MM.1S (cell line): ENCODE measurements at regions not wholly inside any gene's neighbourhood (a gene's known extent, or its start where the extent isn't known, plus 50 kb on each side); places are given as distances from the start of the nearest gene placed in this dataset.

Source experiments
- DNase-seq: peaks from one replicate; pipeline ENCODE4 v3.0.0-alpha.2; 2015
- H2AFZ ChIP-seq: fragments of 300-600 bp; sonication (generic); 2 replicates; pipeline ENCODE4 v1.6.0; 2016; ENCODE audit warnings: antibody characterized with exemption, low read length
- H3F3A ChIP-seq: fragments of 300-600 bp; sonication (generic); 2 replicates; pipeline ENCODE4 v1.6.1; 2016; ENCODE audit warnings: mild to moderate bottlenecking, antibody characterized with exemption, low read length, moderate library complexity, mixed read lengths; ENCODE audit not compliant: insufficient read depth
- H3K27ac ChIP-seq: fragments of 300-600 bp; sonication (generic); 2 replicates; pipeline ENCODE4 v1.5.1; 2016; ENCODE audit warnings: mild to moderate bottlenecking, low read length
- H3K27me3 ChIP-seq: fragments of 300-600 bp; sonication (generic); replicated peaks from 2 replicates; pipeline ENCODE4 v1.6.0; 2016; ENCODE audit warnings: low read length; ENCODE audit not compliant: insufficient read depth
- H3K36me3 ChIP-seq: fragments of 300-600 bp; sonication (generic); replicated peaks from 2 replicates; pipeline ENCODE4 v1.6.1; 2016; ENCODE audit warnings: mild to moderate bottlenecking, low read length, mixed read lengths; ENCODE audit not compliant: insufficient read depth
- H3K4me1 ChIP-seq: fragments of 300-600 bp; sonication (generic); 2 replicates; pipeline ENCODE4 v1.6.1; 2016; ENCODE audit warnings: low read length, mixed read lengths
- H3K4me2 ChIP-seq: fragments of 300-600 bp; sonication (generic); 2 replicates; pipeline ENCODE4 v1.6.0; 2016; ENCODE audit warnings: low read depth, low read length
- H3K4me3 ChIP-seq: fragments of 300-600 bp; sonication (generic); 2 replicates; pipeline ENCODE4 v1.5.1; 2016; ENCODE audit warnings: low read length, mixed read lengths
- H3K79me2 ChIP-seq: fragments of 300-600 bp; sonication (generic); 2 replicates; pipeline ENCODE4 v1.6.1; 2016; ENCODE audit warnings: mixed run types, low read length, mixed read lengths
- H3K9ac ChIP-seq: fragments of 300-600 bp; sonication (generic); 2 replicates; pipeline ENCODE4 v1.6.1; 2016; ENCODE audit warnings: low read length, mixed read lengths
- H3K9me2 ChIP-seq: fragments of 300-600 bp; sonication (generic); replicated peaks from 2 replicates; pipeline ENCODE4 v1.6.1; 2016; ENCODE audit warnings: mild to moderate bottlenecking, low read length, mixed read lengths; ENCODE audit not compliant: insufficient read depth
- H3K9me3 ChIP-seq: fragments of 300-600 bp; sonication (generic); replicated peaks from 2 replicates; pipeline ENCODE4 v1.6.1; 2016; ENCODE audit warnings: mild to moderate bottlenecking, low read length, mixed read lengths; ENCODE audit not compliant: insufficient read depth
- H4K20me1 ChIP-seq: fragments of 300-600 bp; sonication (generic); 2 replicates; pipeline ENCODE4 v1.6.1; 2016; ENCODE audit warnings: mild to moderate bottlenecking, low read length, moderate library complexity, mixed read lengths; ENCODE audit not compliant: insufficient read depth
- CTCF ChIP-seq: fragments of 300-600 bp; sonication (generic); IDR thresholded peaks from 2 replicates; pipeline ENCODE4 v1.5.1; 2016; ENCODE audit warnings: antibody characterized with exemption, low read length, mixed read lengths
- EZH2 ChIP-seq: fragments of 300-600 bp; sonication (generic); optimal IDR thresholded peaks from 2 replicates; pipeline ENCODE3; 2017; ENCODE audit warnings: low read depth, mild to moderate bottlenecking, antibody characterized with exemption, low read length, mixed read lengths
- EZH2phosphoT487 ChIP-seq: fragments of 300-600 bp; sonication (generic); IDR thresholded peaks from 2 replicates; pipeline ENCODE4 v1.6.1; 2018; ENCODE audit warnings: antibody characterized with exemption, low read length

GRCh38 chr16:7026639-7027038 is 306.0 kb upstream of the RBFOX1 start:
- H4K20me1 ChIP-seq = no peaks in the 10 kb centered on the region
- H2AFZ ChIP-seq = no peak overlapping the region
- DNase-seq = no peak
- no peak for TF ChIP-seq EZH2
- no peak for TF ChIP-seq EZH2phosphoT487
- TF ChIP-seq CTCF = no peak
- H3F3A ChIP-seq = no peaks in the 10 kb centered on the region
- H3K27me3 ChIP-seq = no peaks in the 10 kb centered on the region
- no peak overlapping the region for H3K27ac ChIP-seq
- H3K4me3 ChIP-seq = no peak overlapping the region
- H3K9me2 ChIP-seq = no peaks in the 10 kb centered on the region
- no peaks in the 10 kb centered on the region for H3K79me2 ChIP-seq
- no peaks in the 10 kb centered on the region for H3K9me3 ChIP-seq
- no peak overlapping the region for H3K9ac ChIP-seq
- H3K4me2 ChIP-seq = no peak overlapping the region
- no peaks in the 10 kb centered on the region for H3K4me1 ChIP-seq
- no peaks in the 10 kb centered on the region for H3K36me3 ChIP-seq

- no peak overlapping the region for H3K27ac ChIP-seq
- H2AFZ ChIP-seq = no peak overlapping the region
- no peaks in the 10 kb centered on the region for H3K9me2 ChIP-seq
- DNase-seq = peak; percentile 34
- no peaks in the 10 kb centered on the region for H4K20me1 ChIP-seq
- H3F3A ChIP-seq = no peaks in the 10 kb centered on the region
- H3K4me2 ChIP-seq = no peak overlapping the region
- no peaks in the 10 kb centered on the region for H3K36me3 ChIP-seq
- H3K4me1 ChIP-seq = no peaks in the 10 kb centered on the region
- H3K9ac ChIP-seq = no peak overlapping the region
- no peaks in the 10 kb centered on the region for H3K79me2 ChIP-seq
- TF ChIP-seq CTCF = peak; percentile 48
- TF ChIP-seq EZH2 = no peak
- no peak overlapping the region for H3K4me3 ChIP-seq
- no peaks in the 10 kb centered on the region for H3K27me3 ChIP-seq
- no peaks in the 10 kb centered on the region for H3K9me3 ChIP-seq
Measured at GRCh38 chr16:7025616-7026190, 306.9 kb upstream of the RBFOX1 start.

GRCh38 chr16:7021653-7022275 is 310.9 kb upstream of the RBFOX1 start:
- Histone ChIP-seq H3K9me2 (no peaks in the 10 kb centered on the region), H3K27me3 (no peaks in the 10 kb centered on the region), H3K4me2 (no peak overlapping the region), H3K4me3 (no peak overlapping the region), H3K9me3 (no peaks in the 10 kb centered on the region), H3K4me1 (no peaks in the 10 kb centered on the region), H3K9ac (no peak overlapping the region), H4K20me1 (no peaks in the 10 kb centered on the region), H3K27ac (no peak overlapping the region), H3K79me2 (no peaks in the 10 kb centered on the region), H3K36me3 (no peaks in the 10 kb centered on the region), H3F3A (no peaks in the 10 kb centered on the region), H2AFZ (no peak overlapping the region)
- TF ChIP-seq EZH2 = no peak
- no peak for TF ChIP-seq CTCF
- no peak for TF ChIP-seq EZH2phosphoT487
- no peak for DNase-seq
